Smooth muscle cell (in vitro differentiated cells): ENCODE measurements at regions not wholly inside any gene's neighbourhood (a gene's known extent, or its start where the extent isn't known, plus 50 kb on each side); places are given as distances from the start of the nearest gene placed in this dataset.

Experiments
- DNase-seq: peaks from one replicate; lab custom pipeline; 2025; ENCODE audit not compliant: unreplicated experiment; lab: John Stamatoyannopoulos, UW
- H2AFZ ChIP-seq: fragments of 200-600 bp; sonication (generic); 2 replicates; pipeline ENCODE4 v1.6.0; 2016; ENCODE audit warnings: antibody characterized with exemption, low read depth, mild to moderate bottlenecking
- H3F3A ChIP-seq: fragments of 200-600 bp; sonication (generic); 2 replicates; pipeline ENCODE4 v1.6.0; 2017; ENCODE audit warnings: antibody characterized with exemption, low read depth
- H3K27ac ChIP-seq: fragments of 200-600 bp; sonication (generic); 2 replicates; pipeline ENCODE4 v1.5.1; 2016; ENCODE audit warnings: low read depth, mild to moderate bottlenecking
- H3K27me3 ChIP-seq: fragments of 200-600 bp; sonication (generic); 2 replicates; pipeline ENCODE4 v1.6.1; 2016; ENCODE audit warnings: low read depth, mild to moderate bottlenecking
- H3K36me3 ChIP-seq: fragments of 200-600 bp; sonication (generic); 2 replicates; pipeline ENCODE4 v1.5.1; 2016; ENCODE audit warnings: low read depth
- H3K4me1 ChIP-seq: fragments of 200-600 bp; sonication (generic); 2 replicates; pipeline ENCODE4 v1.5.1; 2016; ENCODE audit warnings: low read depth
- H3K4me2 ChIP-seq: fragments of 200-600 bp; sonication (generic); 2 replicates; pipeline ENCODE4 v1.6.0; 2016; ENCODE audit warnings: mild to moderate bottlenecking
- H3K4me3 ChIP-seq: fragments of 200-600 bp; sonication (generic); 2 replicates; pipeline ENCODE4 v1.5.1; 2016; ENCODE audit warnings: mild to moderate bottlenecking
- H3K79me2 ChIP-seq: fragments of 200-600 bp; sonication (generic); 2 replicates; pipeline ENCODE4 v1.6.0; 2016; ENCODE audit warnings: low read depth, mild to moderate bottlenecking
- H3K9ac ChIP-seq: fragments of 200-600 bp; sonication (generic); 2 replicates; pipeline ENCODE4 v1.6.0; 2016; ENCODE audit warnings: low read depth
- H3K9me3 ChIP-seq: fragments of 200-600 bp; sonication (generic); replicated peaks from 2 replicates; pipeline ENCODE4 v1.5.1; 2016; ENCODE audit warnings: low read depth
- H4K20me1 ChIP-seq: fragments of 200-600 bp; sonication (generic); 2 replicates; pipeline ENCODE4 v1.6.0; 2016; ENCODE audit warnings: low read depth
- CTCF ChIP-seq: fragments of 200-600 bp; sonication (generic); IDR thresholded peaks from 2 replicates; pipeline ENCODE4 v1.5.1; 2017; ENCODE audit warnings: borderline replicate concordance, mild to moderate bottlenecking, antibody characterized with exemption; ENCODE audit not compliant: insufficient read depth, poor library complexity, severe bottlenecking
- WGBS: methylation state at CpG from one replicate; pipeline ENCODE4 v1.1.7; 2016; ENCODE audit warnings: low lambda C conversion rate; 5-methylcytosine and 5-hydroxymethylcytosine counted together

DNA sequence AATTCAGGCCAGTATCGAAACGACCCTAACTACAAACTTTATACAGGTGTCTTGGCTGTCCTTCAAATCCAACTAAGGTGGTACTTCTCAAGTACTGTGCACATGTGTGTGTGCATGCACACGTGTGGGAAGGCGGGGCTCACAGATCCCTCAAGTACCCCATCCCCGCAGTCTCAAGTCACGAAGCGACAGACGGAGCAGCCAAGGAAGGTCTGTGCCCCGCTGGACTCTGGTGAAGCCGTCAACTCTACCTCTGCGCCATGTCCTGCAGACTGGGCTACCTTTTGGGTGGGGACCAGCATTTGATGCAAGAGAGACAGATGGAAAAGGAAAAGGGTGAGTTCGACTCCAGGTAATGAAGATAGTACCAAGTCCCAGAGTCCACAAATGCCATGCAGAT lies 169.0 kb downstream of the CRYBB2 start:
- 95% methylated on average over 12 of the region's 12 CpGs for WGBS
- no peaks in the 10 kb centered on the region for H3K79me2 ChIP-seq

DNA sequence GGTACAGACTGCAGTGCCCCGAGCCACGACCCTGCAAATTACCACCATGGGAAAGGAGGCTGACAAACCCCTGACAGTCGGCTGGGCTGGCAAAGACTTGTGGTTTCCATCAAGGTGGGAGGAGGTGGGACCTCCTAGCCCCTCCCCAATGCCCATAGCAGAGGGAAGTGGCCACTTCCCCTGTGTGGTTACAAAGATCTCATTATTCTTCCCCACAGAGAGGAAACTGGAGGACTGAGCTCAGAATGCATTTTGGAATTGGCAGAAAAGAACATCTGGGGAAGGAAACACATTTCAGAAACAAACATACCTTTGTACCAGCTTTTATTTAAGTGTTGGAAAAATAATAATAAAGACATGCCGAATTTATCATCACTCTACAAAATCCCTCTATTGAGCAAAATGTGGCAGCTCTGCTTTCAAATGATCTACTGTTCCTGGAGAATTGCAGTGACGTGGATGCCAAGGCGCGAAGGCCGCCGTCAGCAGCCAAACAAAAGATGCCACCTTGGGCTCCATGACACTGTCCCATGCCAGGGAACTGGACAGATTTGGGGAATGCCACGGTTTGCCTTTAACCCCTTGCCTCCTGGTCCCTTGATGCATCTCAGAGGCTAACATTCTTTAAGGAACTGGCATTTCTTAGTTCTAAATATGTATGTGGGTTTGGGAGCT lies 169.6 kb downstream of the CRYBB2 start:
- Histone ChIP-seq H3K27me3 (no peaks in the 10 kb centered on the region), H3F3A (no peaks in the 10 kb centered on the region), H4K20me1 (peaks cover 97% of the 10 kb centered on the region), H2AFZ (no peak overlapping the region), H3K4me1 (no peaks in the 10 kb centered on the region), H3K9ac (no peak overlapping the region), H3K4me3 (no peak overlapping the region), H3K79me2 (no peaks in the 10 kb centered on the region), H3K9me3 (no peaks in the 10 kb centered on the region), H3K27ac (no peak overlapping the region), H3K4me2 (no peak overlapping the region), H3K36me3 (no peaks in the 10 kb centered on the region)
- no peak for DNase-seq
- WGBS, result 89% methylated on average over 10 of the region's 10 CpGs
- no peak for TF ChIP-seq CTCF

More for the DNA sequence above, 169.0 kb downstream of the CRYBB2 start:
- no peak overlapping the region for H3K27ac ChIP-seq
- no peaks in the 10 kb centered on the region for H3K9me3 ChIP-seq
- H2AFZ ChIP-seq, result no peak overlapping the region
- H3K4me2 ChIP-seq, result no peak overlapping the region
- H4K20me1 ChIP-seq, result peaks cover 97% of the 10 kb centered on the region
- TF ChIP-seq CTCF, result no peak
- no peak overlapping the region for H3K9ac ChIP-seq
- no peak for DNase-seq
- H3K36me3 ChIP-seq, result no peaks in the 10 kb centered on the region
- H3K4me3 ChIP-seq, result no peak overlapping the region
- H3K27me3 ChIP-seq, result no peaks in the 10 kb centered on the region
- no peaks in the 10 kb centered on the region for H3K4me1 ChIP-seq
- no peaks in the 10 kb centered on the region for H3F3A ChIP-seq

DNA sequence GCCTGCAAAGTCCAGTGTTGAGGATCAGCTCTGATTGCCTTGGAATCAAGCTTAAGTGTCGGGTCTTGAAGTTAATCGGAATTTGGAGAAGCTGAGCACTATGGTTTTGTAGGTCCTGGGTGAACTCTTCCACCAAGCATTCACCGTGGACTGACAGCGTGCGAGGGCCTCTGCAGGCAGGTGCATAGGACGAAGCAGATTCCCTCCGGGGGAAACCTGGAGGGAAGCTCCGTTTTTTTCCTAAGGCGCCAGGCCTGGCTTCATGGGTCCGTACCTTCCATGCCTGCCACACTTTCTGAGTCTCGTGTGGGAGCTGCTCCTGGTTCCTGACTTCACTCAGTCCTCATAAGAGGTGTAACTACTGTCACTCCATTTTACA lies 170.1 kb downstream of the CRYBB2 start:
- no peaks in the 10 kb centered on the region for H3K4me1 ChIP-seq
- WGBS, result 91% methylated on average over 11 of the region's 11 CpGs
- DNase-seq, result no peak
- peaks cover under 1% of the 10 kb centered on the region for H3K79me2 ChIP-seq
- H2AFZ ChIP-seq, result no peak overlapping the region
- H4K20me1 ChIP-seq, result peaks cover 92% of the 10 kb centered on the region
- no peak overlapping the region for H3K4me3 ChIP-seq
- H3F3A ChIP-seq, result no peaks in the 10 kb centered on the region
- H3K27ac ChIP-seq, result no peak overlapping the region
- no peak for TF ChIP-seq CTCF
- H3K9me3 ChIP-seq, result no peaks in the 10 kb centered on the region
- H3K27me3 ChIP-seq, result no peaks in the 10 kb centered on the region
- no peak overlapping the region for H3K9ac ChIP-seq
- H3K4me2 ChIP-seq, result no peak overlapping the region
- no peaks in the 10 kb centered on the region for H3K36me3 ChIP-seq
